Esophagus squamous epithelium (tissue), 4 donors: ENCODE measurements at regions not wholly inside any gene's neighbourhood (a gene's known extent, or its start where the extent isn't known, plus 50 kb on each side); places are given as distances from the start of the nearest gene placed in this dataset.

ENCODE experiments used
- CTCF ChIP-seq, 6 experiments: fragments of 450-650 bp in 4 of 6; fragments of 200-600 bp in 2 of 6; sonication (generic) in 2 of 6; IDR thresholded peaks; one replicate each; pipeline ENCODE4 v1.5.1; 2016 to 2019; ENCODE audit warnings: antibody characterized with exemption in 6 of 6, mild to moderate bottlenecking in 4 of 6, moderate library complexity in 4 of 6
- POLR2A ChIP-seq, 4 donors: fragments of 450-650 bp; IDR thresholded peaks; one replicate each; pipeline ENCODE4 v1.6.1; 2017; ENCODE audit warnings: antibody characterized with exemption in 4 of 4, mild to moderate bottlenecking in 4 of 4, moderate library complexity in 3 of 4

- no peak for TF ChIP-seq CTCF (IDR thresholded peaks at IDR 0.05)
- no peak for TF ChIP-seq POLR2A (IDR thresholded peaks at IDR 0.05)
Observed at GRCh38 chr3:144067059-144067458, 95.4 kb downstream of the DIPK2A start.
